ENCODE measurements at regions not wholly inside any gene's neighbourhood (a gene's known extent, or its start where the extent isn't known, plus 50 kb on each side); places are given as distances from the start of the nearest gene placed in this dataset.

- TF ChIP-seq CTCF (IDR thresholded peaks at IDR 0.05) (no peak), POLR2A (IDR thresholded peaks at IDR 0.05) (no peak)
These were observed 214.1 kb downstream of the KATNAL1 start for GRCh38 chr13:30093236-30093635.

All from uterus (tissue), 2 donors.